HEK293 (cell line): ENCODE measurements at regions not wholly inside any gene's neighbourhood (a gene's known extent, or its start where the extent isn't known, plus 50 kb on each side); places are given as distances from the start of the nearest gene placed in this dataset.

Experiments
- PRDM1 ChIP-seq: fragments of 450-650 bp; formaldehyde crosslinking; IDR thresholded peaks from 2 replicates; pipeline ENCODE4; 2016; ENCODE audit warnings: missing biosample characterization, missing genetic modification characterization
- ZNF707 ChIP-seq: fragments of 450-650 bp; formaldehyde crosslinking; IDR thresholded peaks from 2 replicates; pipeline ENCODE4 v1.5.1; 2016; ENCODE audit warnings: missing biosample characterization, missing genetic modification characterization
- TF ChIP-seq, protein P1 (sequence below): fragments of 450-650 bp; formaldehyde crosslinking; IDR thresholded peaks from 2 replicates; pipeline ENCODE4 v1.5.1; 2016; ENCODE audit warnings: missing biosample characterization, missing genetic modification characterization

GRCh38 chr20:16666272-16666671 lies 63.6 kb upstream of the SNRPB2 start:
- no peak for TF ChIP-seq PRDM1 (tag by site-specific recombination)
- TF ChIP-seq, protein P1, sequence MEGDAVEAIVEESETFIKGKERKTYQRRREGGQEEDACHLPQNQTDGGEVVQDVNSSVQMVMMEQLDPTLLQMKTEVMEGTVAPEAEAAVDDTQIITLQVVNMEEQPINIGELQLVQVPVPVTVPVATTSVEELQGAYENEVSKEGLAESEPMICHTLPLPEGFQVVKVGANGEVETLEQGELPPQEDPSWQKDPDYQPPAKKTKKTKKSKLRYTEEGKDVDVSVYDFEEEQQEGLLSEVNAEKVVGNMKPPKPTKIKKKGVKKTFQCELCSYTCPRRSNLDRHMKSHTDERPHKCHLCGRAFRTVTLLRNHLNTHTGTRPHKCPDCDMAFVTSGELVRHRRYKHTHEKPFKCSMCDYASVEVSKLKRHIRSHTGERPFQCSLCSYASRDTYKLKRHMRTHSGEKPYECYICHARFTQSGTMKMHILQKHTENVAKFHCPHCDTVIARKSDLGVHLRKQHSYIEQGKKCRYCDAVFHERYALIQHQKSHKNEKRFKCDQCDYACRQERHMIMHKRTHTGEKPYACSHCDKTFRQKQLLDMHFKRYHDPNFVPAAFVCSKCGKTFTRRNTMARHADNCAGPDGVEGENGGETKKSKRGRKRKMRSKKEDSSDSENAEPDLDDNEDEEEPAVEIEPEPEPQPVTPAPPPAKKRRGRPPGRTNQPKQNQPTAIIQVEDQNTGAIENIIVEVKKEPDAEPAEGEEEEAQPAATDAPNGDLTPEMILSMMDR (tag by site-specific recombination), result no peak
- no peak for TF ChIP-seq ZNF707 (tag by site-specific recombination)
